T-helper 2 cell treated with Interferon-gamma antibody and Interleukin-4, amounts not matched to agents 5 μg/mL and 100 μg/mL, for 36 hours (primary cell): ENCODE measurements at regions not wholly inside any gene's neighbourhood (a gene's known extent, or its start where the extent isn't known, plus 50 kb on each side); places are given as distances from the start of the nearest gene placed in this dataset.

ENCODE experiments used
- DNase-seq: peaks from one replicate; pipeline ENCODE4 v3.0.0; 2021; ENCODE audit warnings: low spot score
- H3K27ac Mint-ChIP-seq: one replicate; pipeline ENCODE4 v1.8.0; 2021; ENCODE audit warnings: mild to moderate bottlenecking, mixed read lengths
- H3K27me3 Mint-ChIP-seq: one replicate; pipeline ENCODE4 v1.8.0; 2021; ENCODE audit warnings: low read depth, mixed read lengths
- H3K36me3 Mint-ChIP-seq: one replicate; pipeline ENCODE4 v1.8.0; 2021; ENCODE audit warnings: low read depth, mixed read lengths
- H3K4me1 Mint-ChIP-seq: one replicate; pipeline ENCODE4 v1.8.0; 2021; ENCODE audit warnings: low read depth, mixed read lengths
- H3K4me3 Mint-ChIP-seq: one replicate; pipeline ENCODE4 v1.8.0; 2022; ENCODE audit warnings: mild to moderate bottlenecking, moderate library complexity, mixed read lengths
- H3K9me3 Mint-ChIP-seq: one replicate; pipeline ENCODE4 v1.8.0; 2021; ENCODE audit warnings: mixed read lengths

DNA sequence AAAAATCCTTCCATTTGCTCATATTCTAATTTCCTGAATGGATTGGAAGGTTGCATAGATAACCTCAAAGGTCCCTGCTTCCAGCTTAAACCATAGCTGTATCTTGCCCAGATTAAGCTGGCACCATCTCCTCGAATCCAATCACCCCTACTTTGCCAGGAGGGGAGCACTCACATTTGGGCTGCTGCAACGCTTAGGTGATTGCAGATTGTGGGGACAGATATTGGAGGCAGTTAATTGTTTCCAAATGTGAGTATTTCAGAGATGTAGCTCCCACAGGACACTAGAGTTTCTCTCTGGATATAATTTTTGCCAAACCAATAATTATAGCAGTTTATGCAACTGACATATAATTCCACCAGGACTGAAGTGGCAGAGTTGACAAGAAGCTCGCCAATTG lies 53.5 kb upstream of the ACSL1 start:
- Mint-ChIP-seq H3K4me3 (no peak overlapping the region), H3K27me3 (peaks cover 13% of the 10 kb centered on the region), H3K36me3 (no peaks in the 10 kb centered on the region), H3K9me3 (no peaks in the 10 kb centered on the region), H3K4me1 (no peaks in the 10 kb centered on the region), H3K27ac (no peak overlapping the region)
- DNase-seq = no peak

DNA sequence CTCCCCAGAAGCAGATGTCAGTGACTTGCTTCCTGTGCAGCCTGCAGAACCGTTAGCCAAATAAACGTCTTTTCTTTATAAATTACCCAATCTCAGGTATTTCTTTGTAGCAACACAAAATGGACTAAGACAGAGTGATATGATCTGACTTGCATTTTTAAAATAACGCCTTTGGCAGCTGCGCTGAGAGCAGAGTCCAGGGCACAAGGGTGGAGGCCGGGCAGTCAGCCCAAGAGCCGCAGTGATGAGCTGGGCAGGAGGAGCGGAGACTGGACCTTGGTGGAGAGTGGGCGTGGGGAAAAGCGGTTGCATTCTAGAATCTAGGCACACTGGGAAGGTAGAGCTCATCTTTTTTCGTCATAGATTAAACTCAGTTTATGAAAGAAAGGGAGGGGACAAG lies 56.5 kb upstream of the ACSL1 start:
- no peaks in the 10 kb centered on the region for H3K9me3 Mint-ChIP-seq
- no peak for DNase-seq
- no peak overlapping the region for H3K27ac Mint-ChIP-seq
- H3K4me3 Mint-ChIP-seq = no peak overlapping the region
- H3K4me1 Mint-ChIP-seq = no peaks in the 10 kb centered on the region
- H3K27me3 Mint-ChIP-seq = peaks cover 10% of the 10 kb centered on the region
- H3K36me3 Mint-ChIP-seq = no peaks in the 10 kb centered on the region

DNA sequence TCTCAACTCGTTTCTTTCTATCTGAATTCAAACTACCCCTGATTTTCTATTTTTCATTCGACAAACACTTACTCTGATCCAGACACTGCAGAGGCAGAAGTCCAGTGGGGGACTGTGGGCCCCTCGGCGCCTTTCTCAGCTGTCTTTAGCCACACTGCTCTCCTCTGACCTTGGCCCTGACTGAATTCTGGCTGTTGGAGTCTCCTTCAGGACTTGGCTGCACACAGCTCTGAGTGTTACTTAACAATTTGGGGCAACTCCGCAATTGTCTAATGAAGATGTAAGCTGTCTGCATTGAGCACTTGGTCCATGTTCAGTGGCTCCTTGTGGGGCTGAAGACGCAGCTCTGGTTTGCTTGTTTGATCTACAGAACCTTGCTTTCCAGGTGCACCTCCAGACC lies 57.3 kb upstream of the ACSL1 start:
- H3K27me3 Mint-ChIP-seq = peaks cover 9% of the 10 kb centered on the region
- DNase-seq = no peak
- no peak overlapping the region for H3K4me3 Mint-ChIP-seq
- H3K9me3 Mint-ChIP-seq = no peaks in the 10 kb centered on the region
- H3K27ac Mint-ChIP-seq = no peak overlapping the region
- H3K36me3 Mint-ChIP-seq = no peaks in the 10 kb centered on the region
- no peaks in the 10 kb centered on the region for H3K4me1 Mint-ChIP-seq

DNA sequence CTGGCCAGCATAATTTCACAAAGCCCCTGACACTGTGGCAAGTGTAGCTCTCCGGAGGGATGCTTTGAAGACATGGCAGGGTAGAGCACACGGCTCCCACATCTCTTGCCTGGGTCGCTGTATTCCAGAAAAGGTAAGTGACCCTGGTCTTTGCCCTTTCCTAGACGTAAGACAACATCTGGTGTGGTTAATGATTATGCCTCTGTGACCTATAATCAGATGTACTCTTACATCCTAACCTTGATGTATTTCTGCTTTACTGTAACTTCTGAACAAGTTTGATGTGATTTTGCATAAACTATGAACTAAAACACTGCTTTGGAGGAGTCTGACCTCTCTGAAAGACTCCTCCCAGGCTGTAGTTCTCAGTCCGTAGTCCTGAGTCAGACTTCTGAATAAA lies 59.1 kb upstream of the ACSL1 start:
- Mint-ChIP-seq H3K4me3 (no peak overlapping the region), H3K27me3 (peaks cover 9% of the 10 kb centered on the region), H3K36me3 (no peaks in the 10 kb centered on the region), H3K4me1 (no peaks in the 10 kb centered on the region), H3K27ac (no peak overlapping the region), H3K9me3 (no peaks in the 10 kb centered on the region)
- DNase-seq = no peak

DNA sequence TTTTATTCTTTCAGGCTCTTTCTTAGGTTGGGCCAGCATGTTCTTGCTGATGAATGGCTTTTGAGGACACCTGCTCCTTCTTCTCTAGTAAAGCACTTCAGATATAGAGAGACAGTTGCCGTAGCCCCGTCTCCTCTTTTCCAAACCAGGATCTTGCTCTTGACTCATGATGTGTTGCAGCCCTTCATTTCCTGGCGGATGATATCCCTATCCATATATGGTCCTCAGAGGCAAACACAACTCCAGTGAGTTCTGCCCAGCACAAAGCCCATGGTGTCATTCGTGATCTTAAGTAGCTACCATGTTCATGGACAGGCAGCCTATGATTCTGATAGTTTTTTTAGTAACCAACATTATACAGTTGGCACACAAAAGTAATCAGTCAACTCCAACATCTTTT lies 59.8 kb upstream of the ACSL1 start:
- H3K4me3 Mint-ChIP-seq = no peak overlapping the region

DNA sequence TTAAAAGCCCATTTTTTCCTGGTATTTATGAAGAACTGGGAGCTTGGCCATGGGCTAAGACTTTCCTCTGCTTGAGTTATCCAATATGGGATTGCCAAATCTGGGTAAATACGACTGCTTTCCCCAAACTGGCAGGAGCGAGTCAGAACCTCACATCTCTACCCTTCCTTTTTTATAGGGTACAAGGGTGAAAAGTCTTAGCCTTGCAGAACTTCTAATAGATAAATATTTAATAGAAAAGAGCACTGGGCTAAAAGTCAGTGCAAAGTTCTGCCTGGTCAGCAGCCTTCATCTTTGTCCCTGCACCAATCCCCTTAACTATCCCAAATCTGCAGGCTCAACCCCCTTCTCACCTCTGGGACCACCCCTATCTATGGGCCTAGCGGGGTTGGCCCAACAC lies 61.6 kb upstream of the ACSL1 start:
- Mint-ChIP-seq H3K4me3 (no peak overlapping the region), H3K36me3 (no peaks in the 10 kb centered on the region), H3K27ac (no peak overlapping the region), H3K4me1 (peaks cover 4% of the 10 kb centered on the region), H3K9me3 (no peaks in the 10 kb centered on the region), H3K27me3 (peaks cover 8% of the 10 kb centered on the region)
- DNase-seq = no peak

More for the DNA sequence above, 59.8 kb upstream of the ACSL1 start:
- H3K27me3 Mint-ChIP-seq = peaks cover 9% of the 10 kb centered on the region
- no peak overlapping the region for H3K27ac Mint-ChIP-seq
- no peaks in the 10 kb centered on the region for H3K36me3 Mint-ChIP-seq
- H3K4me1 Mint-ChIP-seq = peaks cover 4% of the 10 kb centered on the region
- H3K9me3 Mint-ChIP-seq = no peaks in the 10 kb centered on the region
- no peak for DNase-seq

DNA sequence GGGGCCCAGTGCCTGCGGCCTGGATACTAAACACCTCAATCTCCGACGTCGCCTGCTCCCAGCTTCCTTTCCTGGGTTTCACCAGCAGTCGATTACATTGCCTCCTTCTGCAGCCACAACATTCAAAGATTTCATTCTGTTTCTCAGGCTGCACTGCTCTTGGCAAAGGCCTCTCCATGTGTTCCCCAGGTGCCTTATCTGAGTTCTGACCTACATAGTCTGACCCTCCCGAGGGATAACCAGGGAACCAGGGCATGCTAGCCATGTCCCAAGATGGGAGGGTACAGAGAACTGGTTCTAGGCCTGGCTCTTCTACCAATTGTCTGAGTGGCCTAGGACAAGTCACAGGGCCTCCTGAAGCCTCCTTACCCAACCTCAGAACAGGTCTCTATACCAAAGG lies 62.2 kb upstream of the ACSL1 start:
- no peak for DNase-seq
- no peaks in the 10 kb centered on the region for H3K9me3 Mint-ChIP-seq
- H3K4me3 Mint-ChIP-seq = no peak overlapping the region
- H3K36me3 Mint-ChIP-seq = no peaks in the 10 kb centered on the region
- peaks cover 8% of the 10 kb centered on the region for H3K27me3 Mint-ChIP-seq
- no peak overlapping the region for H3K27ac Mint-ChIP-seq
- H3K4me1 Mint-ChIP-seq = peaks cover 4% of the 10 kb centered on the region

DNA sequence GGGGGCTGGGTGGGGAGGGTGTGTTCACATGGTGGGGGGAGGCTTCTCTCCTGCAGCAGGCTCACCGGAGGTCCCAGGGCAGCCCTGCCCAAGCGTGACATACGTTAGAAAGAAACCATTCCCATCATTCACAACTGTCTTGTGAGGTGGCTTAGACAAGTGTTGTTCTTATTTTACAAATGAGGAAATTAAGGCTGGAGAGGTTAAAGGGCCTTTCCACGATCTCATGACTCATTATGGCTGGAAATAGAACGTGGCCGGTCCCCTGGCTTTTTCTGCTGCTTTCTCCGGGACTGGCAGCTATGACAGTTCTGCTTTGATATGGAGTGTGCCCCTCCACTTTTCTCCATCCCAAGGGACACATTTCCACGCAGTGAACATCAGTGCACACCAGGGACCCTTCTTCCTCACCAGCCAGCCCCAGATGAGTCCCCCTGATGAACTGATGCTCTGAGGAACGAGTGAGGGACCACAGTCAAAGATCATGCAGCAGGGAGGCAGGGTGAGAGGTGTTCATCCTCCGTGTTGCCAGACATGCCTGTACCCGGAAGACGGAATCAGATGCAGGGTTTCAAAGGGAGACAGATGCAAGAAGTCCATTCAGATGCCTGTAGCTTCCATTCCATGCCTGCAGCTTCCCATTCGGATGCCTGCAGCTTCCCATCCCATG lies 64.0 kb upstream of the ACSL1 start:
- Mint-ChIP-seq H3K4me3 (no peak overlapping the region), H3K9me3 (no peaks in the 10 kb centered on the region), H3K27ac (no peak overlapping the region), H3K4me1 (peaks cover 4% of the 10 kb centered on the region), H3K36me3 (no peaks in the 10 kb centered on the region), H3K27me3 (peaks cover 16% of the 10 kb centered on the region)
- no peak for DNase-seq

DNA sequence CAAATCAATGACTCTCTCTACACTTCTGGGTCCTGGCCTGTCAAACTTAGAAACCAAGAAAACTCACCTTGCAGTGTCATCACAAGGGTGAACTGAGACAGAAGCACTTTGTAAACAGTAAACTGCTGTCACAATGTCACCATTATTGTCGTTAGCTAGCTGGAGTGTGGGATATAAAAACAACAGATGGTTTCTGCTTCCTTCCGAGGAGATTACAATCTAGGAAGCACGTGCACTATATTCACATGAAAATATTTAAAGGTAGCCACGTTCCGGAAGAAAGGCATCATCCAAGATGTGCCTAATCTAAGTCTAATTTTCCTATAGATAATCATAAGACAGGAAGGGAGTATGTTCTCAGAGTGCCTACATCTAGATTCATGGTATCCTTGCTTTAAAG lies 64.7 kb upstream of the ACSL1 start:
- no peaks in the 10 kb centered on the region for H3K9me3 Mint-ChIP-seq
- H3K36me3 Mint-ChIP-seq = no peaks in the 10 kb centered on the region
- peaks cover 4% of the 10 kb centered on the region for H3K4me1 Mint-ChIP-seq
- H3K27ac Mint-ChIP-seq = no peak overlapping the region
- no peak for DNase-seq
- H3K4me3 Mint-ChIP-seq = no peak overlapping the region
- H3K27me3 Mint-ChIP-seq = peaks cover 18% of the 10 kb centered on the region

DNA sequence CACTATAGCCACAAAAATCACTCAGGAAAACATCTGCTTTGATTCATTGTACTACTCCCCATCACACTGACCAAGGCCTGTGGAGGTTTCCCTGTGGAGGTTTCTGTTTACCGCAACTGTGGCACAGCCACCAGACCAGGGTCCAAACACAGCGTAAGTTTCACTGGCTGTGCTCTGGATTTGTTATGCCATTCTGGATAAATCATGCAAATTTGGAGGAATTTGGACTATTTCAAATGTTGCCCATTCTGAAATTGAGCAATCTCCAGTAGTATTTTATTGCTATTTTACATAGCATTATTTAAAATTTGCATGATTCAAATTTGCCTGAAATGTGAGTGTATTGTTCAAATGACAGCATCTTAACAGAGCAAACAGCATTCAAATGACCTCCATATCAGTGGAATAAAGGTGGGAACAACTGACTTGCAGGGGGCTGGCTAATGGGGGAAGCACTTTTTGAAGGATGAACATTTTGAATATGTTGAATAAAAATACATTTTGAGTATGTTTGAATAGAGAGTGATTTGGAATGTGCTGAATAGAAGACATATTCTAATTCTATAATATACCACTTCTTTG lies 66.1 kb upstream of the ACSL1 start:
- no peaks in the 10 kb centered on the region for H3K36me3 Mint-ChIP-seq
- H3K4me3 Mint-ChIP-seq = no peak overlapping the region
- no peak overlapping the region for H3K27ac Mint-ChIP-seq
- H3K9me3 Mint-ChIP-seq = no peaks in the 10 kb centered on the region
- peaks cover 13% of the 10 kb centered on the region for H3K27me3 Mint-ChIP-seq
- peaks cover 4% of the 10 kb centered on the region for H3K4me1 Mint-ChIP-seq
- DNase-seq = no peak

DNA sequence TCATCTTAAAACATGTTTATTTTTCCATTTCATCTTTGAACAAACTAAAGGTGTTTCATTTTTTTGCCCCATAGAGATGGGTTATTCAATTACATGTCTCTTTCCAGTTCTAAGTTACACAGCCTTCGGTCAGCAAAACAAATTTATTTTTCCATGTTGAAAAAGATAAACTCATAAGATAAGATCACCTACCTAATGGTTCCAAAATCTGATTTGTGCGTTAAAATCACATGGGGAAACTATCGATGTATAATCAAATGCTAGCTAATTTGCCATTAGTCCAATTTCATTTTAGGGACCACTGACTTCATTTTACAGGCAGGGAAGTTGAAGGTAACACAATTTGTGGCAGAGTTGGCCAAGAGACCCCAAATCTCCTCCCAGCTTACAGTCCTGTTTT lies 67.2 kb upstream of the ACSL1 start:
- peaks cover 13% of the 10 kb centered on the region for H3K27me3 Mint-ChIP-seq
- no peak for DNase-seq
- no peak overlapping the region for H3K4me3 Mint-ChIP-seq
- H3K36me3 Mint-ChIP-seq = no peaks in the 10 kb centered on the region
- H3K27ac Mint-ChIP-seq = no peak overlapping the region
- peaks cover 4% of the 10 kb centered on the region for H3K4me1 Mint-ChIP-seq
- H3K9me3 Mint-ChIP-seq = no peaks in the 10 kb centered on the region

DNA sequence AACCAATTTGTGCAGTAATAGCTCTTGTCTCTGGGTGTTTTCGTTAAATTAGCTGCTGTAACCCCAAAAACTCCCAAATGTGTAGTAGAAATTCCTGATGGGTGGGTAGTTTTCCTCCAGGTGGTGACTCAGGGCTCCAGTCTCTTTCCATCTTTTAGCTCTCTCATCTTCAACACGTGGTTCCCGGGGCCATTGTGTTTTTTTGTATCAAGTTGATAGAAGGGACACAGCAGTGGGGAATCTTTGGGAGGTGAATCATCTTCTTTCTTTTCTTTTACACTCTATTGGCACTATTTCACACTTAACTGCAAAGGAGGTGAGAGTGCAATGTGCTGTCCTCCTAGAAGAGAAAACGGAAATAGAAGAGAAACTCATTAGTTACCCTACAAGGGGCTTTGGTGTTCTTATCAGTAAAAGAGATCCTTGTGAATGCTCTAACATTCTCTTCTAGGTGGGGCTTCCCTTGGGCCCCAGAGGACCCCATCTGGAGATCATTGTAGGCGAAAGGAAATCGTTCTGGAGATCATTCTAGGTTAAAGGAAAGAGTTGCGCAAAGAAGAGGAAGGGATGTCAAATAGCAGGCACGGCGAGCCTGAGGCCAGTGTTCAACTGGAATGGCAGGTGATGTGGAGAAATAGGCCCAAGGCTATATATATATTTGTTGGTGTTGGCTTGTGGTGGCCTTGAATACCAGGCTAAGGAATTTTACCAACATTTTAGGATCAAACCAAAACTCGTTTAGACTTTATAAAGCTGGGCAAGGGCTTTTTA lies 68.2 kb upstream of the ACSL1 start:
- H3K36me3 Mint-ChIP-seq = no peaks in the 10 kb centered on the region
- no peaks in the 10 kb centered on the region for H3K9me3 Mint-ChIP-seq
- no peak for DNase-seq
- peaks cover 4% of the 10 kb centered on the region for H3K4me1 Mint-ChIP-seq
- peaks cover 13% of the 10 kb centered on the region for H3K27me3 Mint-ChIP-seq
- H3K27ac Mint-ChIP-seq = no peak overlapping the region
- no peak overlapping the region for H3K4me3 Mint-ChIP-seq

DNA sequence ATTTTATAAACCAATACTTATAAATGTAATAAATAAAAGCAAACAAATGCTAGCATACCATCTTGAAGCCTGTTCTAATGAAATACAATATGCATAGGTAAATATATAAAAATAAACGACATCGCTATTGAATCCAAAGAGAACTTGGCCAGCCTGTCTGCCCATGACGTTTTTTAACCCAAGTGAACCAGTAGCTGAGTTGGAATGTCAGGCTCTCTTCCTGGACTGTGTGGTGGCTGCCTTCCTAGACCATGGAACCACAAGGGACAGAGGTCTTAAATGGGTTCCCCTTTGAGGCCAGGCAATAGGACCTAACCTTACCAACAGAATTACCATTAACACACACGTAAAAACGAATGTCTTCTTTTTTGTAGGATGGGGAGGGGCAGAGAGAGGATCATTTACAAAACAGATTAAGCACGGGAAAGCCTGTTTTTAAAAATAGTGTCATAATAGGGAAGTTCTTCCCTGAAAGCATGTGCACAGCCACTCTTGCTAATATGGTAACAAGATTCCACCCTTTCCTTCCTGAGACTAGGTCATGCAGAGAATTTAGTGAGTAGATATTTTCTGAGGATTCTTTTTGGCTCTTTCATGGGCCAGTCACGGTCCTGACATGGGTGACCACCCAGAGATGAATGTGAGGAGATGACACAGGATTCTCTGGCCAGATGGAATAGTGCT lies 69.4 kb upstream of the ACSL1 start:
- no peaks in the 10 kb centered on the region for H3K36me3 Mint-ChIP-seq
- no peak overlapping the region for H3K4me3 Mint-ChIP-seq
- no peak for DNase-seq
- no peaks in the 10 kb centered on the region for H3K9me3 Mint-ChIP-seq
- peaks cover 13% of the 10 kb centered on the region for H3K27me3 Mint-ChIP-seq
- H3K27ac Mint-ChIP-seq = no peak overlapping the region
- peaks cover 3% of the 10 kb centered on the region for H3K4me1 Mint-ChIP-seq
